GM18511 (cell line): ENCODE measurements at regions not wholly inside any gene's neighbourhood (a gene's known extent, or its start where the extent isn't known, plus 50 kb on each side); places are given as distances from the start of the nearest gene placed in this dataset.
A peak's percentile ranks its signal among the peaks of the same experiment; 100 is the strongest.
"Not testable (repeated sequence)": the region's sequence is repeated elsewhere in the genome, so short reads cannot be mapped to it uniquely, and the experiment has no call there.

Source experiments
- ATAC-seq: cut with Tn5 transposase; IDR thresholded peaks from one replicate; pipeline ENCODE4 v1.9.1; 2021; ENCODE audit warnings: mild to moderate bottlenecking, moderate library complexity; ENCODE audit not compliant: unreplicated experiment

DNA sequence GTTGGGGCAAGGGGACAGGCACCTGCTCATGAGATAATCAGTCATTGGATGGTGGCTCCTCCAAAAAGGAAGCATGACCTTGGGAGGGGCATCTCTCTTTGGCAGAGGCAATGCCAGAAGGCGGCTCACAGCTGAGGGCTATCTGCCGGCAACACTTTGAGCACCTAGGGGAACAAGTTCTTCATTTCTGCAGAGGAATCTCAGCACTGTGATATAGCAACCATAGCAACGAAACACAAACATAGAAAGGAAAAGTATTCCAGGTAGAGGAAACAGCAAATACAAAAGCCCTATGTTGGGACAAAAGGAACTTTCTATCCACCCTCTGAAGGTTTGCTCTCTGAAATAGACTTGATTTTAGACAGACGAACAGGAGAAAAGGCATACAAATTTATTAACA lies 89.1 kb upstream of the NEDD4L start:
- ATAC-seq: no peak

DNA sequence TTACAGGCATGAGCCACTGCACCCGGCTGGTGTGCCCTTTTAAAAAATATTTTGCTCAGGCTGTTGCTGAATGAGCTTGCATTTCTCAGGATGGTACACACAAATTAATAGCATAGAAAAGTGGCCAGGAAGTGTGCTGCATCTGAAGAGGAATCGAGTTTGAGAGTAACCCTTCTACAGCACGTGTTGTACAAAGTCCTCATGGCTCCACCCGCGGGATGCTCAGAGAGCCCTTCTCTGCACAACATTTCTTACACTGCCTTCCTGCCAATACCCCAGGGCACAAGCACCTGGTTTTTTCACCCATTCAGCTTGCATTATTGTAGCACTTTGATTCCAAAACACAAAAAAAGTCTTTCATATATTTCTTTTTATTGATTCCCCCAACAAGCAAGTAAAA lies 90.1 kb upstream of the NEDD4L start:
- ATAC-seq: no peak

DNA sequence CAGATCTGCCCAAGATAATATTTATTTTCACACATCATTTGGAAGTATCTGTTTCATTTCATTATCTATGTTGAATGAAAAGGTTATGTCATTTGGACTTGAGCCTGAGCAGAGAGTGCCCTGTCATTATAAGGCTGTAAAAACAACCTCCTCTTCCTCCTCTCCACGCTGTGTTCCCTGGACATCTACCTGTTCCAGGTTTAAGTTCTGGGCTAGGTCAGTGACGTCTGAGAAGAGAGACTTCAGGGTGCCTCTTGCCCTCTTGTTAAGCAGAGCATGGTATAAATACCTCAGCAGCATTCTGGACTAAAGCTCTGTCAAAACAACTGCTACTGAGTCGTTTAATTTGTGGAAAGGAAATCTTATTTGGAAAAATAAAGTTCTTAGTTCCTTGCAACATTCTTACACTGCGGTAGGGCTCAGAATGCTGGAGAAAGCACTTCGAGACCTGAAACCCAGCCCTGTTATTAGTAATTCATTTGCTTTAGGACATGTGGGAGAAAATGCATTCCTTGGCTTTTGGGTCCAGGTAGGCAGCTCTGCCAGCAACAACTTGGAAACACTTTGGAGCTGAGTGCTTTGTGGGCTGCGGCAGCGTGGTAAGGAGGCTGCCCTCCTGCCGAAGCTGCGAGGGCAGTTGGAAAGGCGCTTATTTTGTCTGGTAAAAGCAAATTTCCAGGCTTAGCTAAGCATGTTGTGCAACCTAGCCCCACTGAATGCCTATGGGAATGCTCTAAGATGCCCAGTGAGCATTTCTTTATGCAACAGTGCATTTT lies 91.8 kb upstream of the NEDD4L start:
- ATAC-seq: no peak

DNA sequence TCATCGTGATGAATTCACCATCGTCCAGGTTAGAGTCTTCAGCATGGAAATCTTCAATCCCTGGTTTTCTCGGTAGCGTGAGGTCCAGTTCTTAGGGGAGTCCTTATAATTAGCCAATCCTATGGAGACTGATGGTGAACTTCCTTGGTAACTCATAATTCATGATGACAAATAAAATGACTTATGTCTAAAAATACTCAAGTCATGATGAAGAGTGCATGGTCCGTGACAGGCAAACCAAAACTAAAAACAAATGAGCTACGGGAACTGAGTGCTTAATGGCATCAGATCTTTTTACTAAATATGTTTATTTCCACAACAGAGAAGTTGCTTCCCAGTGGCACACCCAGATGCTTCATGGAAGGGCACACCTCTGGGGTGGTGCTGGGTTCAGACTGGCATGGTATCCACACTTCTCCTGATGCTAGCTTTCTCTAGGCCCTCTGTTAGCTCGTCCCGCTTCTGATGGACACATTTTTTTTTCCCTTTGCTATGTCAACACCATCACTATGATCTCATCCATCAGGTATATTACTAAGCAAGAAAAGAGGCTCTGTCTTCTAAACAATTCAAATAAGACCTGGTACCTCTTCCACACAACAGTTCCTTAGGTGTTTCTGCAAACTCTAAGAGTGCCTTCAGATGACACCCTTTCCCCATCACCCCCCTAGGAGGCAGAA lies 92.8 kb upstream of the NEDD4L start:
- peak; percentile 63 for ATAC-seq

DNA sequence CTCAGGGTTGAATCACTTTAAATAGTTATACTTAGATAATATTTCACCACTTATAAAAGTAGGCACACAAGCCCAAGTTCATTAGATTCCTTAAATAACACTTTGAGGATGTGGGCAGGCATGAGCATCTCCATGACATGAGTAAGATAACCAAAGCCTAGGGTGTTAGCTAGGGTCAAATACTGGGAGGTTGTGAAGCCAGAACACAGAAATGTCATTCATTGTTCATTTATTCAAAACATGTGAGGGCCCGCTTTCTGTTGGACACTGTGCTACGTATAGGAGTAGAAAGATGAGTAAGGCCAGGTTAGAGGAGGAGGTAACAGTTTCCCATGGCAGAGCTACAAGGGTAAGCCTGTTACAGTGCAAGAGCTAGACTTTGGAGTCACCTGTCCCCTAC lies 93.5 kb upstream of the NEDD4L start:
- no peak for ATAC-seq

DNA sequence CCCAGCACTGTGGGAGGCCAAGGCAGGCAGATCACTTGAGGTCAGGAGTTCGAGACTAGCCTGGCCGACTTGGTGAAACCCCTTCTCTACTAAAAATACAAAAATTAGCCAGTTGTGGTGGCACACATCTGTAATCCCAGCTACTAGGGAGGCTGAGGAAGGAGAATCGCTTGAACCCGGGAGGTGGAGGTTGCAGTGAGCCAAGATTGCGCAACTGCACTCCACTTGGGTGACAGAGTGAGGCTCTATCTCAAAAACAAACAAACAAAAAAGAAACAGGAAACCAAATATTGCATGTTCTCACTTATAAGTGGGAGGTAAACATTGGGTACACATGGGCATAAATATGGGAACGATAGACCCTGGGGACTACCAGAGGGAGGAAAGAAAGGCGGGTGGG lies 94.7 kb upstream of the NEDD4L start:
- ATAC-seq: not testable (repeated sequence)

DNA sequence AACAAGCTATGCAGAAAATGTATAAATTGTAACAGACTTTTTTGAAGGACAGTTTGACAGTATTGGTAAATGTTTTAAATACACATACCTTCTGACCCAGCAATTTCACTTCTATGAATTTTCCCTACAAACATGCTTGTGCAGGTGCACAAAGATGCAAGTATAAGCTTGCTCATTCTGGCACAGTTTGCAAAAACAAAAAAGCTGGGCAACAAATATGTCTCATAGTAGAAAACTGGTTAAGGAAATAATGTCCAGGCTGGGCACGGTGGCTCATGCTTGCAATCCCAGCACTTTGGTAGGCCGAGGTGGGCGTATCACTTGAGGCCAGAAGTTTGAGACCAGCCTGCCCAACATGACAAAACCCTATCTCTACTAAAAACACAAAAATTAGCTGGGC lies 96.9 kb upstream of the NEDD4L start:
- ATAC-seq: no peak

DNA sequence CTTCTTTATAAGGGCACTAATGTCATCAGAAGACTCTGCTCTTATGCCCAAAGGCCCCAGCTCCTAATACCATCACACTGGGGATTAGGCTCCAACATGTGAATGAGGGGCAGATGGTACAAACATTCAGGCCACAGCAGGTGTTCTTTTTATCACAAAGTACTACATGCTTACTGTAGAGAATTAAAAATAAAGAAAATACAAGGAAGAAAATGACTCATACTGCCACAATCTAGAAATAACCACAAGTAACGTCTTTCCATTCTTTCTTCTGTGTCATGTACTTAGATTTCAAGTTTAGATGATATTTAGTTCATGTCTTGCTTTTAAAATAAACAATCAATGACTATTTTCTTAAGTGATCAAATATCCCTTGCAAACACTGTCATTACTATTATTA lies 100.3 kb upstream of the NEDD4L start:
- ATAC-seq: no peak

DNA sequence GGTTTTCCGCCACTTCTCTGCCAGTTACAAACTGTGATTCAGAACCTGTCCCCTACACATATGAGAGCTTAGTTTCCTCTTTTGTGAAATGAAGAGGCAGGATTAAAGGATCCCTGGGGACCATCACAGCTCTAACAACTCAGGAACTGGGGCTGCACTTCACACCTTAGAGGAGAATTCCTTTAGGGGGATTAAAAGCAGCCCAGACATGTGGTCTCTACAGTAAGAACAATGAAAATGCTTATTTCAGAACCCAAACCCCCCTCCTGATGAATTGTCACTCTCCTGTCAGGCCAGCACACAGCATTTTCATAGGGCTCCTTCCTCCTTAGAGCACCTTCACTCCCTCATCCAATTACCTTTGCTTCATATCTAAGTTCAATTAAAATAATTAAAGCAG lies 101.5 kb upstream of the NEDD4L start:
- ATAC-seq: no peak

DNA sequence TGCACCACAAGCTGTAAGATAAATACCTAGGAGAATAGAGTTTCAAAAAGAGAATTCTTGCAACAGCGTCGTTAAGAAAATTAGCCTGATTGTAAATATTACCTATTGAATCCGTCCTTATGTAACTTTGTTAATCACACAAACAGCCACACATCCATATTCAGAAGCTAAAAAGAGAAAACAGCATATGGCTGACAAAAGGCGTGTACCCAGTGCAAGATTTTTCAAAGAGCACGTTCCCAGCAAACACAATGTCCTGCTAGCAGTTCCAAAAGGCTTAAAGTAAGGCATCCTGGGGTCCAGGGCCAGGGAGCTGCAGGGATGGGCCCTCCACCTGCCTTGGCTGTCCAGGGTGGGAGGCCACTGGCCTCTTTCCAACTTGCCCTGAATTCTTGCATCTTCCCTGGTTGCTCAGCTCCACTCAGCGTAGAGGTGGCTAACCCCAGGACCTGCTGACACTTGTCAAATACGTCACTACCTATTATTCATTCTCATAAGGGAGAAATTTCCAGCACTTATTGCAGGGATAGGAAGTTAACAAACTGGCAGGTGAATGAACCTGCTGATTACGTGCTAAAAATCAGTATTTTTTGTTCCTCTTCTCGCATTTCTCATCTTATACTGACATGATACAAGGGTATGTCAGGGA lies 102.1 kb upstream of the NEDD4L start:
- no peak for ATAC-seq

DNA sequence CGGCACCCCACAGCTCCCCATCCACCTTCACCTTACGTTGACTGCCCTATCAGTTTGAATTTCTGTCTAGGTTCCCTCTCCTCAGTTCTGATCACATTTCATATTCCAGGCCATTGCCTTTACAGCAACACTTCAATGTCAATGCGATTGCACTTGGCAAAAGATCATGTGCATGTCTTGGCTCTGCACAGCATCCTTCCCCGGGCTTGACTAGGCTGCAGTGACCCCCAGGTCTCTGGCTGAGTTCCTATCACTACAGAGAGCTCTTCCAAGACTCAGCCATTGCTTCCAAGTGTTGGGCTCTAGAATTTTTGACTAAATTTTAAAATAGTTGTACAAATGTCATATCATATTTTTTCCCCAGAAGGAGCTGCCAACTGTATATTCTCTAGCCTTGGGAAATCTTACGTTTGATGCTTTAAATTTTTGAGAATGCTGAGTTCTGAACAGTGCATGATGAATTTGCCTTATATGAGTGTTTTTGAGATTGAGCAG lies 103.8 kb upstream of the NEDD4L start:
- no peak for ATAC-seq

DNA sequence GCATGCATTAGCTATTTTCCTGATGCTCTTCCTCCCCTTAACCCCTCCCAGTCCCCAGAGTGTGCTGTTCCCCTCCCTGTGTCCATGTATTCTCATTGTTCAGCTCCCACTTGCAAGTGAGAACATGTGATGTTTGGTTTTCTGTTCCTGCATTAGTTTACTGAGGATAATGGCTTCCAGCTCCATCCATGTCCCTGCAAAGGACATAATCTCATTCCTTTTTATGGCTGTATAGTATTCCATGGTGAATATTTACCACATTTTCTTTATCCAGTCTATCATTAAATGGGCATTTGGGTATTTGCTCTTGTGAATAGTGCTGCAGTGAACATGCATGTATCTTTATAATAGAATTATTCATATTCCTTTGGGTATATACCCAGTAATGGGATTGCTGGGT lies 109.7 kb upstream of the NEDD4L start:
- ATAC-seq: not testable (repeated sequence)

DNA sequence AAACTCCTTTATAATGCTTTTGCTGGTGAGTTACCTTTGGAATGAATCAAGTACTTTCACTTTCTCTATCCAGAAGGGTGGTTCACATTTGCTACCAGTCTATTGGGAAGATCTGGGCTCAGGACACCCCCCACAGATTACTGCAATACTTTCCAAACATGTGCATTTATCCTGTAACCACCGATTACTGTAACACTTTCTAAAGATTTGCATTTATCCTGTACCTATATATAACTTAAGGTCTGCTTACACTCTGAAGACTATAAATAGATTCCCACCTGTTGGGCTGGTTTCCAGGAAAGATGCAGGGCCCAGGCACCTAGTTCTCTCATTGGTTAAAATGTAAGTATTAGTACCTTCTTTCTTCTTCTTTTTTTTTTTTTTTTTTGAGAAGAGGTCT lies 113.0 kb upstream of the NEDD4L start:
- ATAC-seq: peak; percentile 92

DNA sequence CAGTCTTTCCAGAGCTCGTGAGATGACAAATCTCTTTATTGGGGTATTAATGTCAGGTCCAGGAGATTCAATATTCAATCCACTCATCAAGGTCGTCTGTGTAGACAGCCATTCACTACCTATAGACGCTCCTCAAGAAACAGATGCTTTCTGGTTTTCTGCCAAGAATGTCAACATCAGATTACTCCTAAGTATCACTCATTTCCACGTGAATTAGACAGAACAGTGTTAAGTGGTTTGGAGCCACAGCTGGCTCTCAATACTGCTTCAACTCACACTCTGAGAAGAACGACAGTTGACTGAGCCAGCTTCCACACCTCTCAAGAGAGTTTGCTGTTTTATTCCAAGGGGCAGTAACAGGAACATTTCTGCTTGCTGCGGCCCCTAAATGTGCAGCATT lies 113.5 kb upstream of the NEDD4L start:
- no peak for ATAC-seq

DNA sequence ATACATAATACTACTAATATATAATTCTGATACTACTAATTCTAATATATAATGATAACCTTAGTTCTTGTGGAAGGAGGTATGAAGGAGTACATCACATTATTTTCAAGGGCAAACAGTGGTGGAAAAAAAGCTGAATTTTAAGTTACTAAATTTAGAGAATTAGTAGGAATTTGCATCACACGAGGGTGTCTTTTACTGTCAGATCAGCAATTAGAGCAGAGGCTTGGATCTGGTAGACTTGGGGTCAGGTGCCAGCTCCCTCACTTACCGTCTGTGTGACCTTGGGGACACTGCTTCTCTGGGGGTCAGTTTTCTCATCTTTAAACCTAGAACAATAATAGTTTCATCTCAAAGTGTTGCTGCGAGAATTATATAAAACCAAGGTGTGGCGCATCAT lies 114.1 kb upstream of the NEDD4L start:
- ATAC-seq: no peak

DNA sequence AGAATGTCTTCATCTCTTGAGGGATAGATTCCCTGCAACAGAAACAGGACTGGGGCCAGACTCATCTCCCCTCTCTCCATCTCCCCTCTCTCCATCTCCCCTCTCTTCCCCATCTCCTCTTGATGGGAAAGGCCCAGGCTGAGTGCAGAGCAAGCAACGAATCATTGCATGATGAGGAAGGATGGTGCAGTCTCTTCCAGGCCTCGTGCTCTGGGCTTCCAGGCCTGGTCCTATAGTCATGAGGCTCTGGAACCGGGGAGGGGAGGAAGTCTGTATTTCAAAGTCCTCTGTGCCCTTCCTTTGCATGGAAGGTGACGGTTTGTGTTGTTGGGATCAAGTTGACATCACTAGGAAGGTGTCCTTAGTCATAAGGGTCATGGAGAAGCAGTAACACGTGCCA lies 115.6 kb upstream of the NEDD4L start:
- ATAC-seq: no peak

DNA sequence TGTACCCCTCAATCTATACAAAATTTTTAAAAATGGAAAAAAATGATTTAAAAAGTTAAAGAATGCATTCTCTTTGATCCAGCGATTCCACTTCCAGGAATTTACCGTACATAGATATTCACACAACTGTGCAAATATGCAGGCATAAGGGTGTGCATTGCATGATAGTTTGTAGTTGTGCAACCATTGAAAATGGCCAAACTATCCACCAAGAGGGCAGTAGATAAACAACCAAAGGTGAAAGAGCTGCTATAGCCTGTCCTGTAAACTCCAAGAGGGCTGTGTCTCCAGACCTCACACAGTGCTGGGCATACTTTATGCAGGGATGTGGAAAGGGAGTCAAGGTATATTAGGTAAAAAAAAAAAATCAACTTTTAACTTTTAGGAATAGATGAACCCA lies 116.5 kb upstream of the NEDD4L start:
- ATAC-seq: no peak

DNA sequence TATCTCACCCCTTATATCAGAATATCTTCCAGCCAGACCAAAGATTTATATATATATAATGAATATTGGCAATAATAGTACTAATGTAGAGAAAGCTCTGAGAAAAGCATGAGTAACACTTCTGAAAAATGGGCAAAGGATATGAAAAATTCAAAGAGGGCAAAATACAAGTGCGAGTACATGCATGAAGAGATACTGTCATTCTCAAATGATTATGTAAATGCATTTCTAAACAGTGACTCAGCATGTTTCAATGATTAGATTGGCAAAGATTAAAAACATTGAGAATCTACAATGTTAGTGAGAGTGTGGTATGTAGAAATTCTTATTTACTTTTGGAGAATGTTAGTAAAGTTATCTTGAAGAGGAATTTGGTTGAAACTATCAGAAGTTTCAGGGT lies 118.3 kb upstream of the NEDD4L start:
- ATAC-seq: no peak

DNA sequence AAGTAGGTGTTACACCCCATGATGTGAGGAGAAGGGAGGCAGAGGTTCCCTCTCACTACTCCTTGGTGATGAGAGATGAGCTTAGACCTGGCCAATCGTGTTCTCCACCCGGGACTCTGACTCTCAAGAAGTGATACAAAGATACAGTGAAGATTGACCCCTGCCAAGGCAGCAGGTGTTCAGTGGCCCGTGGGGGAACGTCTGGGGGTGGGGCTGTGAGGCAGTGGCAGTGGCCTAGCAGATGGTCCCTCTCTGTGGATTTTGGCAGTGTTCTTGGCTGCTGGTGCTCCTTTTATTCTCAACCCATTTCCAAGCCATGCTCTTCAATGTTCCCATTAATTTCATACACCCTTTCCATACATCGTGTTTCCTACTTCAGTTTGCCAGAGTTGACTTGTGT lies 120.4 kb upstream of the NEDD4L start:
- ATAC-seq: no peak

DNA sequence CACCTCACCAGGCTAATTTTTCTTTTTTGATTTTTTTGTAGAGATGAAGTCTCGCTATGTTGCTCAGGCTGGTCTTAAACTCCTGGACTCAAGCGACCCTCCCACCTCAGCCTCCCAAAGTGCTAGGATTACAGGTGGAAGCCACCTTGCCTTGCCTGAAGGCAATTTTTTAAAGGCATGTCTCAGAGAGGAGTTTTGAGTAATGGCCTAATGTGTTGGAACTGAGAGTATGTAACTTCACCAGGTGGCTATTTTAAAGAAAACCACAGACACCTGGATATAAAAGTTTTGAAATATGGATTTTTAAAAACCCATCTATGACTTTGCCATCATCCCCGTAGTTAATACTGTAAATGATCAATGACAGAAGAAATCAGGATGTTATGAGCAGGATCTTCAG lies 119.8 kb upstream of the ATP8B1 start:
- ATAC-seq: no peak

DNA sequence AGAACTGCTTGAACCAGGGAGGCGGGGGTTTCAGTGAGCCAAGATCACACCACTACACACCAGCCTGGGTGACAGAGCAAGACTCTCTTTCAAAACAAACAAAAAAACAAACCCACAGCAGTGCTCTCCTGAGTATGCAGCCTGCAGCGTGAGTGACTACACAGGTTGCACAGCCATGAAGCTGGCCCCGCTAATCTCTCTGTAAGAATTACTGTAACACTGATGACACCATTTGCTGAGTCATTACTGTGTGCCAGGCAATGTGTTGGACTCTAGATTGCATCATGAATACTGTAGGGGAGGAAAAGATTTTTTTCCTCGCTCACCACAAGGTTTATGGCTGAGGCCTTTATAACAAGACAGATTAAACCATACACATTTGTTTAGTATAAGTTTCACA lies 118.6 kb upstream of the ATP8B1 start:
- ATAC-seq: no peak

DNA sequence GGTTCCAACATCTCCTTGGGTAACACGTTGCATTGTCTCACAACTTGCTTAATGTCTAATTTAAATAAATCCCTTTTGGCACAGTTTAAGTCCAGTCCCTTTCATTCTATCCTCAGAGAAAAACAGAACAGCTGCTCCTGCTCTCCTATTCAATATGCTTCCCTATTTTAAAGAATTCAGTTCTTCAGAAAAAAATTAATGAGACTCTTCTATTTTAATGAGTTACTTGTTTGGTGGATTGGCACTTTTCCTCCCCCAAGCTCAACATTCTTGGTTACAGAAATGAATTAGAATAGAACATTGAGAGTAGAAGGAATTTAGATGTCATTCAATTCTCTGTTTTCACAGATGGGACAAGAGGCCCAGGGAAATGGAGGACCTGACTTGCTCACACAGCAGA lies 116.9 kb upstream of the ATP8B1 start:
- no peak for ATAC-seq
